ENCODE measurements at regions not wholly inside any gene's neighbourhood (a gene's known extent, or its start where the extent isn't known, plus 50 kb on each side); places are given as distances from the start of the nearest gene placed in this dataset.

- TF ChIP-seq CTCF (IDR thresholded peaks at IDR 0.05; ENCODE audit: low read depth, low read length) (peak; percentile 72), EZH2phosphoT487 (IDR thresholded peaks at IDR 0.05; ENCODE audit: low read depth) (no peak)
These were observed 1718.8 kb upstream of the PCDH10 start for GRCh38 chr4:131430302-131430701.

Data from OCI-LY3 (cell line).